ENCODE measurements at regions not wholly inside any gene's neighbourhood (a gene's known extent, or its start where the extent isn't known, plus 50 kb on each side); places are given as distances from the start of the nearest gene placed in this dataset.

- Histone ChIP-seq H3K36me3 (ENCODE audit: control insufficient read depth, insufficient read depth, low read length) (no peaks in the 10 kb centered on the region), H3K79me1 (ENCODE audit: low read depth in 1 of 2, low read length in 2 of 2) (no peaks in the 10 kb centered on the region), H4K91ac (ENCODE audit: insufficient read depth, low read depth, low read length) (no peak overlapping the region), H3K18ac (ENCODE audit: low read depth, low read length) (no peak overlapping the region), H3K9me3 (ENCODE audit: control insufficient read depth, insufficient read depth, low read length) (no peaks in the 10 kb centered on the region; the same call in 1 of the 2 replicates), H2AK9ac (replicated peaks; ENCODE audit: low read depth, low read length, poor library complexity) (no peak overlapping the region), H3K4me1 (ENCODE audit: control insufficient read depth, insufficient read depth, low read length) (no peaks in the 10 kb centered on the region), H4K8ac (ENCODE audit: low read depth in 2 of 2, low read length in 2 of 2) (no peak overlapping the region), H3K23ac (ENCODE audit: low read depth, low read length) (no peak overlapping the region), H2BK120ac (ENCODE audit: low read depth, low read length) (no peak overlapping the region), H3K4ac (ENCODE audit: low read depth, low read length) (no peak overlapping the region), H3K4me3 (ENCODE audit: insufficient read depth, low read depth, low read length) (no peak overlapping the region), H3K9me1 (ENCODE audit: insufficient read depth, low read length) (no peaks in the 10 kb centered on the region), H2AK5ac (ENCODE audit: low read depth, low read length) (no peak overlapping the region), H4K20me1 (ENCODE audit: insufficient read depth, low read length) (no peaks in the 10 kb centered on the region), H4K5ac (ENCODE audit: low read depth, low read length) (no peak overlapping the region), H3K27me3 (ENCODE audit: control insufficient read depth, insufficient read depth, low read length) (peaks cover 10% of the 10 kb centered on the region), H3K9ac (ENCODE audit: low read depth, low read length) (no peak overlapping the region), H3K56ac (ENCODE audit: extremely low read depth, insufficient read depth, low read length) (no peak overlapping the region), H2BK5ac (ENCODE audit: low read depth, low read length, poor library complexity, severe bottlenecking) (no peak overlapping the region), H2BK15ac (ENCODE audit: low read depth, low read length) (no peak overlapping the region), H3K27ac (ENCODE audit: insufficient read depth, low read length) (no peak overlapping the region), H2AFZ (replicated peaks; ENCODE audit: low read length, poor library complexity) (no peak overlapping the region), H3K14ac (replicated peaks; ENCODE audit: low read depth, low read length) (no peak overlapping the region), H2BK20ac (ENCODE audit: low read depth, low read length) (no peak overlapping the region), H3K4me2 (ENCODE audit: low read depth, low read length) (no peak overlapping the region)
- no TSS peak for BruUV-seq (replicated peaks)
- in situ Hi-C loops (cut with MboI; ENCODE audit: low sequenced_read_pairs) = no loop called here
- intact Hi-C loops (cut with micrococcal nuclease) = no loop called here
- ATAC-seq (ENCODE audit: low read depth) (no peak), DNase-seq (no peak)
- CTCF ChIA-PET = no interaction called here
- WGBS, 2 experiments (ENCODE audit: extremely low coverage in 2 of 2, insufficient read length in 1 of 2) = 24% methylated on average over 2 of the region's 6 CpGs; no CpG with 5 or more reads in 1 of the 2 experiments
- dilution Hi-C loops (cut with HindIII; ENCODE audit: low sequenced_read_pairs, unreplicated experiment) = no loop called here
- TF ChIP-seq SMC3 (IDR thresholded peaks at IDR 0.05; ENCODE audit: low read depth, low read length) (no peak), RFX5 (IDR thresholded peaks at IDR 0.05; ENCODE audit: low read depth, low read length) (no peak), POLR2A (IDR thresholded peaks at IDR 0.05; ENCODE audit: low read depth, low read length) (no peak), RAD21 (IDR thresholded peaks at IDR 0.05; ENCODE audit: low read length) (no peak), RCOR1 (IDR thresholded peaks at IDR 0.05; ENCODE audit: insufficient replicate concordance, low read length) (no peak), CHD1 (IDR thresholded peaks at IDR 0.05; ENCODE audit: low read depth, low read length) (no peak), MAFK (IDR thresholded peaks at IDR 0.05; ENCODE audit: low read depth, low read length) (no peak), CEBPB (IDR thresholded peaks at IDR 0.05; ENCODE audit: low read depth, low read length) (no peak), MXI1 (IDR thresholded peaks at IDR 0.05; ENCODE audit: borderline replicate concordance, low read depth, low read length) (no peak), FOS (IDR thresholded peaks at IDR 0.05; ENCODE audit: low read depth, low read length) (no peak), NFE2L2 (IDR thresholded peaks at IDR 0.05; ENCODE audit: low read depth, low read length) (no peak), BHLHE40 (IDR thresholded peaks at IDR 0.05; ENCODE audit: low read depth, low read length) (no peak), MAZ (IDR thresholded peaks at IDR 0.05; ENCODE audit: borderline replicate concordance, low read depth, low read length) (no peak)
- TF ChIP-seq, protein P1, sequence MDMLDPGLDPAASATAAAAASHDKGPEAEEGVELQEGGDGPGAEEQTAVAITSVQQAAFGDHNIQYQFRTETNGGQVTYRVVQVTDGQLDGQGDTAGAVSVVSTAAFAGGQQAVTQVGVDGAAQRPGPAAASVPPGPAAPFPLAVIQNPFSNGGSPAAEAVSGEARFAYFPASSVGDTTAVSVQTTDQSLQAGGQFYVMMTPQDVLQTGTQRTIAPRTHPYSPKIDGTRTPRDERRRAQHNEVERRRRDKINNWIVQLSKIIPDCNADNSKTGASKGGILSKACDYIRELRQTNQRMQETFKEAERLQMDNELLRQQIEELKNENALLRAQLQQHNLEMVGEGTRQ (IDR thresholded peaks at IDR 0.05; ENCODE audit: low read depth, low read length) = no peak
- TF ChIP-seq, protein P2, sequence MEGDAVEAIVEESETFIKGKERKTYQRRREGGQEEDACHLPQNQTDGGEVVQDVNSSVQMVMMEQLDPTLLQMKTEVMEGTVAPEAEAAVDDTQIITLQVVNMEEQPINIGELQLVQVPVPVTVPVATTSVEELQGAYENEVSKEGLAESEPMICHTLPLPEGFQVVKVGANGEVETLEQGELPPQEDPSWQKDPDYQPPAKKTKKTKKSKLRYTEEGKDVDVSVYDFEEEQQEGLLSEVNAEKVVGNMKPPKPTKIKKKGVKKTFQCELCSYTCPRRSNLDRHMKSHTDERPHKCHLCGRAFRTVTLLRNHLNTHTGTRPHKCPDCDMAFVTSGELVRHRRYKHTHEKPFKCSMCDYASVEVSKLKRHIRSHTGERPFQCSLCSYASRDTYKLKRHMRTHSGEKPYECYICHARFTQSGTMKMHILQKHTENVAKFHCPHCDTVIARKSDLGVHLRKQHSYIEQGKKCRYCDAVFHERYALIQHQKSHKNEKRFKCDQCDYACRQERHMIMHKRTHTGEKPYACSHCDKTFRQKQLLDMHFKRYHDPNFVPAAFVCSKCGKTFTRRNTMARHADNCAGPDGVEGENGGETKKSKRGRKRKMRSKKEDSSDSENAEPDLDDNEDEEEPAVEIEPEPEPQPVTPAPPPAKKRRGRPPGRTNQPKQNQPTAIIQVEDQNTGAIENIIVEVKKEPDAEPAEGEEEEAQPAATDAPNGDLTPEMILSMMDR (conservative IDR thresholded peaks at IDR 0.05; ENCODE audit: low read depth, low read length) = no peak
- TF ChIP-seq, protein P3, sequence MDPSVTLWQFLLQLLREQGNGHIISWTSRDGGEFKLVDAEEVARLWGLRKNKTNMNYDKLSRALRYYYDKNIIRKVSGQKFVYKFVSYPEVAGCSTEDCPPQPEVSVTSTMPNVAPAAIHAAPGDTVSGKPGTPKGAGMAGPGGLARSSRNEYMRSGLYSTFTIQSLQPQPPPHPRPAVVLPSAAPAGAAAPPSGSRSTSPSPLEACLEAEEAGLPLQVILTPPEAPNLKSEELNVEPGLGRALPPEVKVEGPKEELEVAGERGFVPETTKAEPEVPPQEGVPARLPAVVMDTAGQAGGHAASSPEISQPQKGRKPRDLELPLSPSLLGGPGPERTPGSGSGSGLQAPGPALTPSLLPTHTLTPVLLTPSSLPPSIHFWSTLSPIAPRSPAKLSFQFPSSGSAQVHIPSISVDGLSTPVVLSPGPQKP (IDR thresholded peaks at IDR 0.05; ENCODE audit: borderline replicate concordance, low read depth, low read length) = no peak
- POLR2A ChIA-PET (ENCODE audit: unreplicated experiment) = no interaction called here
These were observed 103.9 kb upstream of the MEGF10 start for GRCh38 chr5:127186657-127187056.

Data from IMR-90 (cell line).